ENCODE measurements at regions not wholly inside any gene's neighbourhood (a gene's known extent, or its start where the extent isn't known, plus 50 kb on each side); places are given as distances from the start of the nearest gene placed in this dataset.

DNA sequence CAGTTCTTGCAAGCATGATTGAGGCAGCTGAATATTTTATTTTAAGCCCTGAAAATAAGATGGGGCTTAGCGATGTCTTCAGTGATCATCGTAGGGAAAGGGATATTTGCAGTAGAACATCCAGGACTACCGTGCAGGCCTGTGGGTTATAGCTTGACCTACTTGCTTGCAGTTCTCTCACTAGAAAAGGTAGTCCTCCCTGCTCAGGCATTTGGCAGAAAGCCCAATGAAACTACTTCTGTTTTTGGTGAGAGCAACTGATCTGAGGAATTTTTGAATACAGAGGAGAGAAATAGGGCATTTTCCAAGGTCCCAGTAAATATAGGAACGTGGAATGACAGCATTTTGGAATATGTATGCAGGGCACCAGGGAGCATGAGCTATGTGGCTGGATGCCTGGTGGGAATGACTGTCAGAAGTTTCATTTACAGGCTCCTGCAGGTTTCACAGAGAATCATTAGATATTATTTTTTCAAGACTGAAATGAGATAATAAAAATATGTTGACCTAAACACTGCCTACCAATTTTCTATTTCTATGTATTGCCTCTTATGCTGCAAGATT is 417.9 kb upstream of the ACTBL2 start:
- TF ChIP-seq, protein P1, sequence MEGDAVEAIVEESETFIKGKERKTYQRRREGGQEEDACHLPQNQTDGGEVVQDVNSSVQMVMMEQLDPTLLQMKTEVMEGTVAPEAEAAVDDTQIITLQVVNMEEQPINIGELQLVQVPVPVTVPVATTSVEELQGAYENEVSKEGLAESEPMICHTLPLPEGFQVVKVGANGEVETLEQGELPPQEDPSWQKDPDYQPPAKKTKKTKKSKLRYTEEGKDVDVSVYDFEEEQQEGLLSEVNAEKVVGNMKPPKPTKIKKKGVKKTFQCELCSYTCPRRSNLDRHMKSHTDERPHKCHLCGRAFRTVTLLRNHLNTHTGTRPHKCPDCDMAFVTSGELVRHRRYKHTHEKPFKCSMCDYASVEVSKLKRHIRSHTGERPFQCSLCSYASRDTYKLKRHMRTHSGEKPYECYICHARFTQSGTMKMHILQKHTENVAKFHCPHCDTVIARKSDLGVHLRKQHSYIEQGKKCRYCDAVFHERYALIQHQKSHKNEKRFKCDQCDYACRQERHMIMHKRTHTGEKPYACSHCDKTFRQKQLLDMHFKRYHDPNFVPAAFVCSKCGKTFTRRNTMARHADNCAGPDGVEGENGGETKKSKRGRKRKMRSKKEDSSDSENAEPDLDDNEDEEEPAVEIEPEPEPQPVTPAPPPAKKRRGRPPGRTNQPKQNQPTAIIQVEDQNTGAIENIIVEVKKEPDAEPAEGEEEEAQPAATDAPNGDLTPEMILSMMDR (IDR thresholded peaks at IDR 0.05; ENCODE audit: insufficient read depth, low read depth, low read length): no peak
- no peak for TF ChIP-seq EZH2 (IDR thresholded peaks at IDR 0.05; ENCODE audit: insufficient read depth, low read length)
